ENCODE measurements at regions not wholly inside any gene's neighbourhood (a gene's known extent, or its start where the extent isn't known, plus 50 kb on each side); places are given as distances from the start of the nearest gene placed in this dataset.

GRCh38 chr3:186442162-186442561 is 80.1 kb upstream of the DGKG start:
- intact Hi-C loops (cut with micrococcal nuclease) (no loop called here), in situ Hi-C loops (cut with MboI) (no loop called here)
- BruUV-seq (replicated peaks), result no TSS peak
- H3K9me3 ChIP-seq (replicated peaks; ENCODE audit: control insufficient read depth, insufficient read depth, low read depth, low read length), result no peaks in the 10 kb centered on the region
- H3K79me2 ChIP-seq (ENCODE audit: control insufficient read depth, insufficient read depth, low read length), result no peaks in the 10 kb centered on the region
- TF ChIP-seq HDAC1 (IDR thresholded peaks at IDR 0.05) (no peak), USF2 (CRISPR knock-in tag; IDR thresholded peaks at IDR 0.05) (peak; percentile 58), USF1 (CRISPR knock-in tag; IDR thresholded peaks at IDR 0.05) (peak; percentile 53), ZNF184 (CRISPR knock-in tag; IDR thresholded peaks at IDR 0.05) (no peak)
- H3K36me3 ChIP-seq (ENCODE audit: control insufficient read depth, insufficient read depth, low read length), result no peaks in the 10 kb centered on the region
- ChIA-PET POLR2A (interaction anchor here (1.0 kb wide), 1 partner anchor 10 kb away, joined by 4 read pairs; no protein-coding TSS in a partner anchor), CTCF (ENCODE audit: low intra/inter-chr PET ratio) (no interaction called here)
- H3K4me2 ChIP-seq (ENCODE audit: insufficient read depth, low read length), result no peak overlapping the region
- WGBS (ENCODE audit: insufficient coverage, low coverage, missing lambda C conversion rate), result 5% methylated on average over 2 of the region's 2 CpGs
- no peak overlapping the region for H3K9ac ChIP-seq (ENCODE audit: insufficient read depth in 1 of 2, low read depth in 2 of 2, low read length in 2 of 2)
- ATAC-seq (no peak), DNase-seq (ENCODE audit: extremely low read depth in 1 of 4, low spot score in 3 of 4) (no peak), FAIRE-seq (no peak)
- no peaks in the 10 kb centered on the region for H3K4me1 ChIP-seq (replicated peaks in 1 of 2; ENCODE audit: control insufficient read depth in 2 of 2, insufficient read depth in 2 of 2, low read length in 2 of 2)
- no peak overlapping the region for H2AFZ ChIP-seq (ENCODE audit: low read depth, low read length)
- H3K27ac ChIP-seq (ENCODE audit: extremely low read depth, low read depth, low read length), result no peak overlapping the region
- no peaks in the 10 kb centered on the region for H3K9me1 ChIP-seq (ENCODE audit: control insufficient read depth, insufficient read depth, low read length)
- H3K27me3 ChIP-seq (ENCODE audit: control insufficient read depth in 2 of 2, insufficient read depth in 2 of 2, low read length in 2 of 2), result peaks cover 0 to 6% of the 10 kb centered on the region in 2 experiments; a peak in 2 of 5 replicates
- H3K4me3 ChIP-seq, result no peak overlapping the region
- no peaks in the 10 kb centered on the region for H4K20me1 ChIP-seq (replicated peaks; ENCODE audit: control insufficient read depth, insufficient read depth, low read length)

GRCh38 chr3:186440891-186441290 is 78.9 kb upstream of the DGKG start:
- H2AFZ ChIP-seq (ENCODE audit: low read depth, low read length), result no peak overlapping the region
- no peak for DNase-seq (ENCODE audit: extremely low read depth in 1 of 4, low spot score in 3 of 4)
- ChIA-PET CTCF (ENCODE audit: low intra/inter-chr PET ratio) (no interaction called here), POLR2A (no interaction called here)
- TF ChIP-seq FOSL1 (tag; conservative IDR thresholded peaks at IDR 0.05) (0 out of 2 replicates have a peak, but pooled peaks have one; percentile 34), GABPB2 (CRISPR knock-in tag; conservative IDR thresholded peaks at IDR 0.05) (no peak)
- no peak for ATAC-seq
- H3K79me2 ChIP-seq (ENCODE audit: control insufficient read depth, insufficient read depth, low read length), result no peaks in the 10 kb centered on the region
- no peaks in the 10 kb centered on the region for H3K9me3 ChIP-seq (replicated peaks; ENCODE audit: control insufficient read depth, insufficient read depth, low read depth, low read length)
- H3K27me3 ChIP-seq (ENCODE audit: control insufficient read depth in 2 of 2, insufficient read depth in 2 of 2, low read length in 2 of 2), result peaks cover 0 to 6% of the 10 kb centered on the region in 2 experiments; a peak in 2 of 5 replicates
- no TSS peak for BruUV-seq (replicated peaks)
- no peaks in the 10 kb centered on the region for H3K4me1 ChIP-seq (replicated peaks in 1 of 2; ENCODE audit: control insufficient read depth in 2 of 2, insufficient read depth in 2 of 2, low read length in 2 of 2)
- no peak overlapping the region for H3K27ac ChIP-seq (ENCODE audit: extremely low read depth, low read depth, low read length)
- H3K9ac ChIP-seq (ENCODE audit: insufficient read depth in 1 of 2, low read depth in 2 of 2, low read length in 2 of 2), result no peak overlapping the region
- H3K4me3 ChIP-seq, result no peak overlapping the region
- intact Hi-C loops (cut with micrococcal nuclease) (no loop called here), in situ Hi-C loops (cut with MboI) (no loop called here)
- H3K36me3 ChIP-seq (ENCODE audit: control insufficient read depth, insufficient read depth, low read length), result no peaks in the 10 kb centered on the region
- no peaks in the 10 kb centered on the region for H4K20me1 ChIP-seq (replicated peaks; ENCODE audit: control insufficient read depth, insufficient read depth, low read length)
- H3K4me2 ChIP-seq (ENCODE audit: insufficient read depth, low read length), result no peak overlapping the region
- H3K9me1 ChIP-seq (ENCODE audit: control insufficient read depth, insufficient read depth, low read length), result no peaks in the 10 kb centered on the region
- WGBS (ENCODE audit: insufficient coverage, low coverage, missing lambda C conversion rate), result 3% methylated on average over 3 of the region's 3 CpGs
- no peak for FAIRE-seq

All from K562 (cell line).